ENCODE measurements at regions not wholly inside any gene's neighbourhood (a gene's known extent, or its start where the extent isn't known, plus 50 kb on each side); places are given as distances from the start of the nearest gene placed in this dataset.

- Histone ChIP-seq H3K4me3 (no peak overlapping the region), H3K4me1 (ENCODE audit: insufficient read depth) (peaks cover 21% of the 10 kb centered on the region), H3K4me2 (no peak overlapping the region), H3K27me3 (ENCODE audit: insufficient read depth) (no peaks in the 10 kb centered on the region), H4K20me1 (replicated peaks; ENCODE audit: insufficient read depth) (no peaks in the 10 kb centered on the region), H3F3A (replicated peaks; ENCODE audit: low read depth) (no peaks in the 10 kb centered on the region), H3K9me2 (ENCODE audit: insufficient read depth) (no peaks in the 10 kb centered on the region), H3K36me3 (ENCODE audit: insufficient read depth) (no peaks in the 10 kb centered on the region), H2AFZ (no peak overlapping the region), H3K27ac (ENCODE audit: low read depth) (no peak overlapping the region), H3K79me2 (replicated peaks; ENCODE audit: insufficient read depth) (no peaks in the 10 kb centered on the region)
- Mint-ChIP-seq H3K9me3 (peaks cover 12% of the 10 kb centered on the region; the same call in 2 of the 3 replicates), H3K27ac (no peak overlapping the region), H3K36me3 (ENCODE audit: low read depth) (peaks cover 10% of the 10 kb centered on the region; the same call in 2 of the 3 replicates), H3K4me1 (peaks cover 18% of the 10 kb centered on the region), H3K4me3 (no peak overlapping the region), H3K27me3 (ENCODE audit: insufficient read depth, low read depth, poor library complexity) (no peaks in the 10 kb centered on the region)
- TF ChIP-seq ZNF331 (CRISPR knock-in tag; IDR thresholded peaks at IDR 0.05; ENCODE audit: low read depth) (no peak), REST (IDR thresholded peaks at IDR 0.05; ENCODE audit: unreplicated experiment) (no peak), CTCF (conservative IDR thresholded peaks at IDR 0.05; ENCODE audit: low read depth in 2 of 2) (no peak), EZH2phosphoT487 (IDR thresholded peaks at IDR 0.05; ENCODE audit: unreplicated experiment) (no peak), STAT1 (IDR thresholded peaks at IDR 0.05; ENCODE audit: unreplicated experiment) (no peak), ZNF462 (CRISPR knock-in tag; IDR thresholded peaks at IDR 0.05) (no peak), ETS1 (IDR thresholded peaks at IDR 0.05) (no peak), ZNF114 (CRISPR knock-in tag; IDR thresholded peaks at IDR 0.05) (no peak), JUNB (IDR thresholded peaks at IDR 0.05; ENCODE audit: unreplicated experiment) (no peak), EZH2 (IDR thresholded peaks at IDR 0.05; ENCODE audit: low read depth, unreplicated experiment) (no peak), NANOG (IDR thresholded peaks at IDR 0.05; ENCODE audit: borderline replicate concordance) (no peak), POLR2AphosphoS5 (IDR thresholded peaks at IDR 0.05; ENCODE audit: low read depth) (no peak), CREB1 (CRISPR knock-in tag; IDR thresholded peaks at IDR 0.05; ENCODE audit: low read depth) (no peak)
- DNase-seq (ENCODE audit: low spot score) (no peak), ATAC-seq (no peak)
These were observed 245.0 kb upstream of the SFRP2 start for GRCh38 chr4:154033921-154034320.
